WTC11 (cell line): ENCODE measurements at regions not wholly inside any gene's neighbourhood (a gene's known extent, or its start where the extent isn't known, plus 50 kb on each side); places are given as distances from the start of the nearest gene placed in this dataset.

Experiments used
- ATAC-seq: fragments of 200-7000 bp; cut with Tn5 transposase; 2 replicates; pipeline ENCODE4 v1.10.0; 2021; ENCODE audit warnings: mild to moderate bottlenecking, moderate library complexity
- CTCF ChIA-PET: fragments of 300-600 bp; sonication (Branson Sonifier 250); formaldehyde crosslinking; loops from one replicate; lab custom pipeline; 2021; ENCODE audit warnings: antibody characterized with exemption; lab: Charles Lee
- POLR2A ChIA-PET: fragments of 350-600 bp; sonication (Branson Sonifier 250); formaldehyde crosslinking; loops from one replicate; lab custom pipeline; 2021; ENCODE audit warnings: antibody characterized with exemption; lab: Charles Lee
- DNase-seq: peaks from one replicate; pipeline ENCODE4 v3.0.0; 2021; ENCODE audit warnings: low spot score
- H3K27ac Mint-ChIP-seq: 2 replicates; pipeline ENCODE4 v1.8.0; 2021; ENCODE audit warnings: mixed read lengths
- H3K27me3 Mint-ChIP-seq: 2 replicates; pipeline ENCODE4 v1.8.0; 2021; ENCODE audit warnings: low read depth, mild to moderate bottlenecking, moderate library complexity, mixed read lengths
- H3K36me3 Mint-ChIP-seq: 2 replicates; pipeline ENCODE4 v1.8.0; 2021; ENCODE audit warnings: mixed read lengths
- H3K4me1 Mint-ChIP-seq: 2 replicates; pipeline ENCODE4 v1.8.0; 2022; ENCODE audit warnings: mixed read lengths
- H3K4me3 Mint-ChIP-seq: 2 replicates; pipeline ENCODE4 v1.8.0; 2021; ENCODE audit warnings: mild to moderate bottlenecking, moderate library complexity, mixed read lengths
- H3K9me3 Mint-ChIP-seq: 2 replicates; pipeline ENCODE4 v1.8.0; 2021; ENCODE audit warnings: mixed read lengths
- CREM ChIP-seq: sonication (generic); formaldehyde crosslinking; IDR thresholded peaks from 2 replicates; pipeline ENCODE4 v1.8.1; 2022; ENCODE audit warnings: mild to moderate bottlenecking, missing genetic modification reagents, moderate library complexity
- EMX1 ChIP-seq: fragments of 250-450 bp; sonication (Bioruptor Pico); IDR thresholded peaks from 2 replicates; pipeline ENCODE4 v1.8.0; 2021; ENCODE audit warnings: mild to moderate bottlenecking
- GRHL2 ChIP-seq: fragments of 250-450 bp; sonication (Bioruptor Pico); IDR thresholded peaks from 2 replicates; pipeline ENCODE4 v1.8.0; 2022; ENCODE audit warnings: mild to moderate bottlenecking, moderate library complexity; ENCODE audit not compliant: insufficient replicate concordance, severe bottlenecking
- JAZF1 ChIP-seq: fragments of 250-450 bp; sonication (Bioruptor Pico); IDR thresholded peaks from 2 replicates; pipeline ENCODE4 v1.9.0; 2021; ENCODE audit warnings: moderate library complexity, mild to moderate bottlenecking, inconsistent platforms
- JUN ChIP-seq: sonication (generic); formaldehyde crosslinking; IDR thresholded peaks from 2 replicates; pipeline ENCODE4 v1.8.0; 2023; ENCODE audit warnings: mild to moderate bottlenecking, missing genetic modification reagents
- NR1H2 ChIP-seq: sonication (generic); formaldehyde crosslinking; IDR thresholded peaks from 2 replicates; pipeline ENCODE4 v1.9.0; 2021; ENCODE audit warnings: mild to moderate bottlenecking, moderate library complexity, missing genetic modification reagents
- SP1 ChIP-seq: sonication (generic); formaldehyde crosslinking; conservative IDR thresholded peaks from 2 replicates; pipeline ENCODE4 v1.8.1; 2022; ENCODE audit warnings: missing genetic modification reagents
- TCF7 ChIP-seq: sonication (generic); formaldehyde crosslinking; IDR thresholded peaks from 2 replicates; pipeline ENCODE4 v1.8.0; 2022; ENCODE audit warnings: mild to moderate bottlenecking, low read depth, missing genetic modification reagents, moderate library complexity
- ZNF263 ChIP-seq: sonication (generic); formaldehyde crosslinking; IDR thresholded peaks from 2 replicates; pipeline ENCODE4 v1.8.1; 2022; ENCODE audit warnings: low read depth, mild to moderate bottlenecking, moderate library complexity, missing genetic modification reagents
- TF ChIP-seq, protein P1 (sequence below): sonication (generic); formaldehyde crosslinking; IDR thresholded peaks from 2 replicates; pipeline ENCODE4 v1.8.1; 2023; ENCODE audit warnings: mild to moderate bottlenecking, missing genetic modification reagents
- TF ChIP-seq, protein P2 (sequence below): sonication (generic); formaldehyde crosslinking; conservative IDR thresholded peaks from 2 replicates; pipeline ENCODE4 v1.8.1; 2023; ENCODE audit warnings: mild to moderate bottlenecking, low read depth, missing genetic modification reagents, moderate library complexity
- TF ChIP-seq, protein P3 (sequence below): sonication (generic); formaldehyde crosslinking; IDR thresholded peaks from 2 replicates; pipeline ENCODE4 v1.8.0; 2022; ENCODE audit warnings: mild to moderate bottlenecking, missing genetic modification reagents
- TF ChIP-seq, protein P4 (sequence below): sonication (generic); formaldehyde crosslinking; IDR thresholded peaks from 2 replicates; pipeline ENCODE4 v1.8.1; 2022; ENCODE audit warnings: mild to moderate bottlenecking, moderate library complexity, missing genetic modification reagents
- TF ChIP-seq, protein P5 (sequence below): fragments of 250-450 bp; sonication (Bioruptor Pico); IDR thresholded peaks from 2 replicates; pipeline ENCODE4 v1.9.0; 2021; ENCODE audit warnings: moderate library complexity, mild to moderate bottlenecking, inconsistent platforms, borderline replicate concordance
- TF ChIP-seq, protein P6 (sequence below): sonication (generic); formaldehyde crosslinking; IDR thresholded peaks from 2 replicates; pipeline ENCODE4 v1.8.1; 2022; ENCODE audit warnings: mild to moderate bottlenecking, missing genetic modification reagents, moderate library complexity, borderline replicate concordance

DNA sequence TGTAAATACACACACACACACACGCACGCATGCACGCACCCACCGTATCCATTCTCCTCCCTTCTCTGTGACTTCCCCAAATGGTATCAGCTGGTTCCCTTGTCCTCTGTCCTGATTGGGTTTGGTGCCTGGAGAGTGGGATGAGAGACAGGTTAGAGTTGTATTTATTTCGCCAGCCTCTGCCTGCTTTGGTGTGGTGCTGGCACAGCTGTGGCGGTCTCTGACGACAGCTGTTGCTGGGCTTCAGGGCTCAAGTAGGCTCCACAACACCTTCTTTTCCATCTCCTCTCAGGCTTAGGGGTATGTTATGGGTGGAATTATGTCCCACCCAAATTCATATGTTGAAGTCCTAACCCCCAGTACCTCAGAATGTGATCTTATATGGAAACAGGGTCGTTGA is 94.9 kb upstream of the ITGA6 start (continued):
- TF ChIP-seq, protein P1, sequence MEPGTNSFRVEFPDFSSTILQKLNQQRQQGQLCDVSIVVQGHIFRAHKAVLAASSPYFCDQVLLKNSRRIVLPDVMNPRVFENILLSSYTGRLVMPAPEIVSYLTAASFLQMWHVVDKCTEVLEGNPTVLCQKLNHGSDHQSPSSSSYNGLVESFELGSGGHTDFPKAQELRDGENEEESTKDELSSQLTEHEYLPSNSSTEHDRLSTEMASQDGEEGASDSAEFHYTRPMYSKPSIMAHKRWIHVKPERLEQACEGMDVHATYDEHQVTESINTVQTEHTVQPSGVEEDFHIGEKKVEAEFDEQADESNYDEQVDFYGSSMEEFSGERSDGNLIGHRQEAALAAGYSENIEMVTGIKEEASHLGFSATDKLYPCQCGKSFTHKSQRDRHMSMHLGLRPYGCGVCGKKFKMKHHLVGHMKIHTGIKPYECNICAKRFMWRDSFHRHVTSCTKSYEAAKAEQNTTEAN (CRISPR knock-in tag) = no peak
- TF ChIP-seq, protein P2, sequence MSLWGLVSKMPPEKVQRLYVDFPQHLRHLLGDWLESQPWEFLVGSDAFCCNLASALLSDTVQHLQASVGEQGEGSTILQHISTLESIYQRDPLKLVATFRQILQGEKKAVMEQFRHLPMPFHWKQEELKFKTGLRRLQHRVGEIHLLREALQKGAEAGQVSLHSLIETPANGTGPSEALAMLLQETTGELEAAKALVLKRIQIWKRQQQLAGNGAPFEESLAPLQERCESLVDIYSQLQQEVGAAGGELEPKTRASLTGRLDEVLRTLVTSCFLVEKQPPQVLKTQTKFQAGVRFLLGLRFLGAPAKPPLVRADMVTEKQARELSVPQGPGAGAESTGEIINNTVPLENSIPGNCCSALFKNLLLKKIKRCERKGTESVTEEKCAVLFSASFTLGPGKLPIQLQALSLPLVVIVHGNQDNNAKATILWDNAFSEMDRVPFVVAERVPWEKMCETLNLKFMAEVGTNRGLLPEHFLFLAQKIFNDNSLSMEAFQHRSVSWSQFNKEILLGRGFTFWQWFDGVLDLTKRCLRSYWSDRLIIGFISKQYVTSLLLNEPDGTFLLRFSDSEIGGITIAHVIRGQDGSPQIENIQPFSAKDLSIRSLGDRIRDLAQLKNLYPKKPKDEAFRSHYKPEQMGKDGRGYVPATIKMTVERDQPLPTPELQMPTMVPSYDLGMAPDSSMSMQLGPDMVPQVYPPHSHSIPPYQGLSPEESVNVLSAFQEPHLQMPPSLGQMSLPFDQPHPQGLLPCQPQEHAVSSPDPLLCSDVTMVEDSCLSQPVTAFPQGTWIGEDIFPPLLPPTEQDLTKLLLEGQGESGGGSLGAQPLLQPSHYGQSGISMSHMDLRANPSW (CRISPR knock-in tag) = no peak
- TF ChIP-seq JUN (CRISPR knock-in tag) (no peak), SP1 (CRISPR knock-in tag) (no peak)
- TF ChIP-seq, protein P3, sequence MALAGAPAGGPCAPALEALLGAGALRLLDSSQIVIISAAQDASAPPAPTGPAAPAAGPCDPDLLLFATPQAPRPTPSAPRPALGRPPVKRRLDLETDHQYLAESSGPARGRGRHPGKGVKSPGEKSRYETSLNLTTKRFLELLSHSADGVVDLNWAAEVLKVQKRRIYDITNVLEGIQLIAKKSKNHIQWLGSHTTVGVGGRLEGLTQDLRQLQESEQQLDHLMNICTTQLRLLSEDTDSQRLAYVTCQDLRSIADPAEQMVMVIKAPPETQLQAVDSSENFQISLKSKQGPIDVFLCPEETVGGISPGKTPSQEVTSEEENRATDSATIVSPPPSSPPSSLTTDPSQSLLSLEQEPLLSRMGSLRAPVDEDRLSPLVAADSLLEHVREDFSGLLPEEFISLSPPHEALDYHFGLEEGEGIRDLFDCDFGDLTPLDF = no peak
- TF ChIP-seq, protein P4, sequence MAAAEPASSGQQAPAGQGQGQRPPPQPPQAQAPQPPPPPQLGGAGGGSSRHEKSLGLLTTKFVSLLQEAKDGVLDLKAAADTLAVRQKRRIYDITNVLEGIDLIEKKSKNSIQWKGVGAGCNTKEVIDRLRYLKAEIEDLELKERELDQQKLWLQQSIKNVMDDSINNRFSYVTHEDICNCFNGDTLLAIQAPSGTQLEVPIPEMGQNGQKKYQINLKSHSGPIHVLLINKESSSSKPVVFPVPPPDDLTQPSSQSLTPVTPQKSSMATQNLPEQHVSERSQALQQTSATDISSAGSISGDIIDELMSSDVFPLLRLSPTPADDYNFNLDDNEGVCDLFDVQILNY = no peak
- TF ChIP-seq, protein P5, sequence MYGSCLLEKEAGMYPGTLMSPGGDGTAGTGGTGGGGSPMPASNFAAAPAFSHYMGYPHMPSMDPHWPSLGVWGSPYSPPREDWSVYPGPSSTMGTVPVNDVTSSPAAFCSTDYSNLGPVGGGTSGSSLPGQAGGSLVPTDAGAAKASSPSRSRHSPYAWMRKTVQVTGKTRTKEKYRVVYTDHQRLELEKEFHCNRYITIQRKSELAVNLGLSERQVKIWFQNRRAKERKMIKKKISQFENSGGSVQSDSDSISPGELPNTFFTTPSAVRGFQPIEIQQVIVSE (CRISPR knock-in tag) = no peak
- TF ChIP-seq, all 79 proteins: peak for 0

DNA sequence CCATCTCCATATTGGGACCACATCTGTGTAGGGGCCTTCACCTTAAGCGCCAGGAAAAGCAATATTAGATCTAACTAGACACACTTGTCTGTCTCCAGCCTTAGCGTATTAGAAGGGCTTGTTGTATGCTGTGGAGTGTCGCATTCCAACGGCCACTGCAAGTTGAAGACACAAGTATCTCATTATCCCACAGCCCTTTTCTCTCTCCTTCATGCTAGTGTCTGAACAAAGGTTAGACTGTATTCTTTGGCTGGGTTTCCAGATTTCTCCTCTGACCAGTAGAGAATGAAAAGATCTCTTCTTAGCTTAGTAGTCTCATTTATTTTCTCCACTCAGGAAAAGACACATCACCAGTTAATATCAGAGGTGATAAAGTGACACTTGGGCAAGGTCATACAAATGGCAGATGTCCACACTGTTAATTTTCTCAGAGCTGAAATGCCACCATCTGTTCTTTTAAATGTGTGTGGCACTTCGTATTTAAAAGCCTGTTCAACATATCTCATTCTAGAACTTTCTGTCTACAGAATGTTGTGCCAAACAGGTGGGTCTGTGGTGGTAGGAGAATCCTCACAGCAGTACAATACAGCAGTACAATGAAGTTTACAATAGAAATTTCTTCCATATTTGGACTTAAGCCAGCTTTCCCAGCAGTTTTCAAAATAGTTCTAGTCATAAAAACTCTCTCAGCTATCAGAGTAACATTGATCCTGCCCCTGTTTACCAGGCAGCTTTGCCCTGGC is 94.0 kb upstream of the ITGA6 start:
- no peaks in the 10 kb centered on the region for H3K9me3 Mint-ChIP-seq
- TF ChIP-seq CREM (CRISPR knock-in tag) = no peak
- no peak for TF ChIP-seq TCF7
- TF ChIP-seq JAZF1 = no peak
- TF ChIP-seq, protein P6, sequence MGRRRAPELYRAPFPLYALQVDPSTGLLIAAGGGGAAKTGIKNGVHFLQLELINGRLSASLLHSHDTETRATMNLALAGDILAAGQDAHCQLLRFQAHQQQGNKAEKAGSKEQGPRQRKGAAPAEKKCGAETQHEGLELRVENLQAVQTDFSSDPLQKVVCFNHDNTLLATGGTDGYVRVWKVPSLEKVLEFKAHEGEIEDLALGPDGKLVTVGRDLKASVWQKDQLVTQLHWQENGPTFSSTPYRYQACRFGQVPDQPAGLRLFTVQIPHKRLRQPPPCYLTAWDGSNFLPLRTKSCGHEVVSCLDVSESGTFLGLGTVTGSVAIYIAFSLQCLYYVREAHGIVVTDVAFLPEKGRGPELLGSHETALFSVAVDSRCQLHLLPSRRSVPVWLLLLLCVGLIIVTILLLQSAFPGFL (CRISPR knock-in tag) = no peak
- no peak for TF ChIP-seq GRHL2 (CRISPR knock-in tag)
- TF ChIP-seq ZNF263 = no peak
- TF ChIP-seq NR1H2 = no peak
- TF ChIP-seq JUN (CRISPR knock-in tag) = no peak
- TF ChIP-seq, protein P4 = no peak
- TF ChIP-seq EMX1 (CRISPR knock-in tag) = no peak
- TF ChIP-seq, all 79 proteins: peak for 0
- no peak overlapping the region for H3K4me3 Mint-ChIP-seq

More for the DNA sequence above, 94.0 kb upstream of the ITGA6 start:
- ATAC-seq (no peak), DNase-seq (no peak)
- ChIA-PET CTCF (interaction anchor here (1.0 kb wide), 1 partner anchor 123 kb away, joined by 4 read pairs; no protein-coding TSS in a partner anchor), POLR2A (no interaction called here)
- peaks cover 5% of the 10 kb centered on the region; the same call in 1 of the 2 replicates for H3K27me3 Mint-ChIP-seq
- H3K27ac Mint-ChIP-seq = no peak overlapping the region
- peaks cover 4% of the 10 kb centered on the region for H3K4me1 Mint-ChIP-seq
- no peaks in the 10 kb centered on the region for H3K36me3 Mint-ChIP-seq
